NCI-H345 treated with DMSO at 0.1 percent for 48 hours (cell line): ENCODE measurements at regions not wholly inside any gene's neighbourhood (a gene's known extent, or its start where the extent isn't known, plus 50 kb on each side); places are given as distances from the start of the nearest gene placed in this dataset.
"Not testable (repeated sequence)": the region's sequence is repeated elsewhere in the genome, so short reads cannot be mapped to it uniquely, and the experiment has no call there.

Experiments
- DNase-seq: peaks from one replicate; lab custom pipeline; 2025; ENCODE audit not compliant: unreplicated experiment; lab: John Stamatoyannopoulos, UW

DNA sequence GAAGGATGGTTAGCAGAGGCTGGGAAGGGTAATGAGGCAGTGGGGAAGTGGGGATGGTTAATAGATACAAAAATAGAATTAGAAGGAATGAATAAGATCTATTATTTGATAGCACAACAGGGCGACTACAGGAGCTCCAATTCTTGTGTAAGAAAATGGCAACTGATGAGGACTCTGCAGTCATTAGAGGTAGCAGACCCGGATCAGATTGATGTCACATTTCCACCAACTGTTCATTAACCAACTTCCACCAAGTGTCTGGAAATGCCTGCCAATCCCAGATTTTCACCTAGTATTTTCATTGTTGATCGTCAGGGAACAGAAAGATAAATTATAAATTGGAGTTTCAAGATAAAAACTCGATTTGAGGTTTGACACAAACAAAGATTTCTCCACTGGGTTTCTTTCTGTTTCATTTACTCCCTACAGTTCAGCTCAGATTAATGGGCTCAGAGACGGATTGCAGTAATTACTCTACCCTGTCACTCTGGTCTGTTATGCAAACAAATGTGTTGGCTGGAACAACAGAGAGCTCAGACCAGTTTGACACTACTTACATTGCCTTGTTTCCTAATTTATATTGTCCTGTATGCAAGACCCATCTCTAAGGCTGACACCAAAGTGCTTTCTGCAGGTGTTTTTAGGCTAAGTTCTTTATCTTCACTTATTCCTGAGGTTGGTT lies 909.2 kb upstream of the PRKX start:
- DNase-seq = peak; percentile 0

DNA sequence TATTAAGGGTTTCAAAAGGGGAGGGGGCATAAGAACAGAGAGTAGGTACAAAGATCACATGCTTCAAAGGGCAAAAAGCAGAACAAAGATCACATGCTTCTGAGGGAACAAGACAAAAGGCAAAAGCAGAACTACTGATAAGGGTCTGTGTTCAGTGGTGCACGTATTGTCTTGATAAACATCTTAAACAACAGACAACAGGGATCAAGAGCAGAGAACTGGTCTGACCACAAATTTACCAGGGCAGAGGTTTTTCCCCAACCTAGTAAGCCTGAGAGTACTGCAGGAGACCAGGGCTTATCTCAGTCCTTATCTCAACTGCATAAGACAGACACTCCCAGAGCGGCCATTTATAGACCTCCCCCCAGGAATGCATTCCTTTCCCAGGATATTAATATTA lies 900.2 kb upstream of the PRKX start:
- not testable (repeated sequence) for DNase-seq

DNA sequence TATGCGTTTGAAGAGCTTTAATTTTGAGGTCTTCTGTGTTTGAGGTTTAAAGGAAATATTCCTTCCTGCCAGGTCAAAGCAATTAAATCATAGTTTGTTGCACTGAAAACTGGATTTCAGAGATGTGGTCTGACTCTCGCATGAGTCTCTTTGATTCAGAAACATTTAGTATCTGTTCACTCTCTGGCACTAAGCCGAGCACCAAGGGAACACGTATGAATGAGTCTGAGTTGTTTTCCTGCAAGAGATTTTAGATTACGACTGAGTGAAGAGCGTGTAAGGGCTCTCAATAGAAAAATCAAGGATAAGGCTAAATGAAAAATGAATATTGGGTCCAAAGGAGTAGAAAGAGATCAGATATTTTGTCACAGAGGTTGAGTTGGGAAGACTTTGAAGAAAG lies 875.4 kb upstream of the PRKX start:
- DNase-seq = no peak

DNA sequence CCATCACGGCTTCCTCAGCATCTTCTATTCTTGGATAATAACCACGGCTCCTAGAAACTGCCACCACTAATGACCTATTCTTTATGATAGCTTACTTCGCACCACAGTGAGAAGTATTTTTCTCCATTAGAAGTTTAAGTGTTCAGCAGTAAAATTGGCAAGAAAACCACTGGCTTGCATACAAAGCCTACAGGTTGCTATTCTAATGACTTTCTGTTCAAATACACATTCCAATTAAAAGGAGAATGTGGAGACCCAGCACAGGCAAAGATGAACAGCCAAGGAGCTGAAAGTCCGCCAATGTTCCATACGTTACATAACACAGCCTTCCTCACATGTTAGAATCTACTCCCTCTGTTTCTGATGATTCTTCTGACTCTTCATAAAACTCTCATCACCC lies 875.0 kb upstream of the PRKX start:
- DNase-seq = no peak

DNA sequence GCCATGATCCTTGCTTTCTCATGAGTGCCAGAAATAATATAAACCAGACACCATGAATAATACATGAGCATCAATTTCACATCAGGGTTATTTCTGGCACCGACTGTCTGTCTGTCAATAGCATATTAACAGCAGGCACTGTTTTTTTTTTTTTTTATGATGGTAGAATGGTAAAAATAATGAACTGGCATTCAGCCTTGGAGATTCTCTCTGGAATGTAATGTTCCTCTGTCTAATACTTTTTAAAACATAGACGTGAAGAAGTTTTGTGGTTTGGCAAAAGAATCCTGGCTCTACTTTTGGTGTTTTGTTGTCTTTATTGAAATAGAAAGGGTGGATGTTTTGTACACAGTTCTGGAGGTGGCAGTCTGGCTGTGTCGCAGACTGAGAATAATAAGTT lies 874.6 kb upstream of the PRKX start:
- no peak for DNase-seq

DNA sequence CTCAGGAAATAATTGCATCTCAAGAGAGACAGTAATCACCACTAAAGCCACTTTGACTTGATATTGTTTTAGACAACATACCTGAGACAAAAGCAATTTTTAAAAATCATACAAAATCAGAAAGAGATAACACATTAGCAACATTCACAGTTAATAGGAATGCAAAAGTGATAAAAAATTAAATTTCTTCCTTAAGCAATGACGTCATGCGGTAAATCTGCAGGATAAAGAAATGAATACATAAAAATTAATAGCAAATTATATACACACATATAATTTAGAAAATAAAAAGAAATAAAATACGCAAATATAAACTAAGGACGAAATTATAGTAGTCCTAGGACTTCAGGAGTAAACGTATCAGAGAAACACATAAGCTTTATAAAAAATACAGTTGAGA lies 866.5 kb upstream of the PRKX start:
- no peak for DNase-seq

DNA sequence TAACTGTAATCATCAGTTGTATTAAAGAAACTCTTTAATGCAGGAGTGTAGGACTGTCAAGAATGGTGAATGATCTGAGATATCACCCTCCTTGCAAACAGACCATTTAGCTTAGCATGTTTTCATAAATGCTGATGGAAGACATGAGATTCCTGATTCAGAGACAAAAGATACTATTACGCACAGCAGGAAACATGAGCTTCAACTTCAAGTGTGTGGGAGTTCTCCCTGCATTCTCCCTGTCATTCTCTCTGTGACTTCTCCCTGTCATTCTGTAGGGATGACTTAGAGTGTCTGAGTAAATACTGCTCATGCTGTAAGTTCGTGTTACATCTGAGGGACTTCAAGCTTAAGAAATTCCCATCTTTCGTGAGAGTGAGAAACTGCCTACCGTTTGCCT lies 866.0 kb upstream of the PRKX start:
- DNase-seq = no peak

DNA sequence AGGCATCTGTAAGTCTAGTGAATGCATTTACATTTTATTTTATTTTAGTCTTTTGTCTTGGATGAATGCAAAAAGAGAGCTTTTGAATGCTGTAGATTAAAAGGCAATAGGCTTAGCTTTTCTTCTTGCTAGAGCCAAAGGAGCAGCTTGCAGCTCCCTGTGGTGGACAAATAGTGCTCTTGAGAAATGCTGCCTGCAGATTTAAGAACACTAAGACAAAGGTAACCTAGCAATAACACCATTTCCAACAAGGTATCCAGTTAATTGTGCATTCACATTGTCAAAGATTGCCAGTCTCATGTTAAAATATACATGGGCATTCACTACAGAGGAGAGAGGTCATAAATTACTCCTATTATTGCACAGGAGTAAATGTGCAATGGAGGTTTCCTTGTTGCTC lies 859.2 kb upstream of the PRKX start:
- DNase-seq = peak; percentile 80

DNA sequence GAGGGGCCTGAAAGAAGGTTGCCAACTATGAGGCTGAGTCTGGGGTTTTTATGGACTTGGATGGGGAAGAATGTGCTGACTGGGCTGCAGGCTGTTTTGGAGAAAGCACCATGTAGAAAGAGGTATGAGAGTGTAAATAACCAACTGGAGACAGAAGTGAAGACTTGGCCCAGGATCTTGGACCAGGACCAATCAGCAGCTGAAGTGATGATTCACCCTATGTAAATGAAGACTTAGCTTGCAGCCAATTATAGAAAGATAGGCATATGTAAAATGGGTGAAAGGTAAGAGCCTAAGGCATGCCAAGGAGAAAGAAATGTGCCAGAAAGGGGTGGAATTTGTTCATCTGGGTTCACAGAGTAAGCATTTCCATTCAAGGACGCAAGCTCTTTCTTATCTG lies 856.7 kb upstream of the PRKX start:
- no peak for DNase-seq

DNA sequence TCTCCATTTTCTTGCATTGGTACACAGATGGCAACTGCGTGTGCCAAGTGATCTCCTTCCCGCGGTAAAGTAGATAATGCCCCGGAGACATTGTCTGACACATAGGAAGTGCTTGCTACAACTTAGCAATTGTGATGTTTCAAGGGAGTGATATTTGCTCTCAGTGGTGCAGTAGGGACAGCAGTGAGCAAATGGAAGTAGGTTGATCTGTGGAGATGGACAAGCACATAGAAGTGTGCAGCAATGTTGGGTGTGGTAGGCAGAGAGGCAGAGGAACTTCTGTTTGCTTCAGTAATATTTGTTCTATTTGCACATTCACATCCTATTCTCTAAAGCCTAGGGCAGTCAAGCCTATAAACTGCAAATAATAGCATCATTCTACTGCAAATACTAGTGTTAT lies 846.7 kb upstream of the PRKX start:
- DNase-seq = no peak

DNA sequence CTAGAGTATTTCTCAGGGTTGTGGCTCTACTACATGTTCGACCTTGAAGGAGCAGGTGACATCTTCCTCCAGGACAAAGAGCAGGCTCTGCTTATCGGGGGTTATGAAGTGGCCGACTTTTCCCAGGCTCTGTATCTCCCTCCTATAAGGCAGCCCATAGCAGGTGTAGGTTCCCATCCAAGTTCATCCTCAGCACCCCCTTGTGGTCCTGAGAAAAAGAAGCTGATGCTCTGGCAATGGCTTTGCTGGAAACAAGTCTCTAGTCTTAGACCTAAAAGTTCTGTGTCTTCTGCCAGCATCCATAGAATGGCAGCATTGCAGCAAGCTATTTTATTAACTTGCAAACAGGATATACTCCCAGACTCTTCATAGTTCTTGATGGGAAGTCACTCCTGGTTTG lies 836.6 kb upstream of the PRKX start:
- DNase-seq = no peak

DNA sequence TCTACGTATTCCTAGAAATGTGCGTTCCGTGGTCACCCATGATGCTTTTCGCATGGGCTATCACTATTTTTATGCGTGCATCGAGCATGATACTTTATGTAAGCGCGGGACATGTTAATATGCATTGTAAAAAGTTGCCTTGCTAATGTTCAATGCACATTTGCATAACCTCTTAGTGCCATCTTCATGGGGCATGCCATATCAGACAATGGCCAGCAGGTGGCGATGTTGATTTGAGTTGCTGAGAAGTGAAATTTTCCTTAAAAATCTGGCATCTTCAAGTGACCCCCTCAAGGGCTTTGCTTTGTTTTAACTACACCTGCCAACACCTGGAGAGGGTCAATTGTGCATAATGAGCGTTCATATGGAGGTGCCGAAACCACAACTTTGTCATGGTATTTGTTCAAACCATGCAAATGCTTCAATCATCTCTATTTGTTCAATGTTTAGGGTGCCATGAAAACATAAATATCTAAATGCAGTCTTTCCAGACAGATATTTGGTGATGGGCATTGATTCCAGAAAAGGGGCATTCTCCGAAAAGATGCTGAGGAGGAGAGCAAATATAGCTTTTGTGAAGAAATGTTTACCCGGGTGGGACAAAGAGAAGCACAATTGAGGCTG lies 833.9 kb upstream of the PRKX start:
- peak; percentile 16 for DNase-seq

DNA sequence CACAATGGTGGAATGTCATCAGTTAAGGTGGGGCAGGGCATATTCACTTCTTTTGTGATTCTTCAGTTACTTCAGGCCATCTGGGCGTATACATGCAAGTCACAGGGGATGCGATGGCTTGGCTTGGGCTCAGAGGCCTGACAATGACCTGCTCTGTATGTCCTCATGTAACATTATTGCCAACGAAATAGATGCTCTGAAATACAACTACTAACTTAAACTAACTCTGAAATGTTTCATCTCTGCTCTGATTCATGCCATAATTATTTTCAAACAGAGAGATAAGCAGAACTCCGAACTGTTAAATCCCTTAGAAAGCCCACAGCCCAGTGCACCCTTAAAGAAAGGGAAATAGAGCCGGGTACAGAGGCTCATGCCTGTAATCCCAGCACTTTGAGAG lies 832.7 kb upstream of the PRKX start:
- not testable (repeated sequence) for DNase-seq

DNA sequence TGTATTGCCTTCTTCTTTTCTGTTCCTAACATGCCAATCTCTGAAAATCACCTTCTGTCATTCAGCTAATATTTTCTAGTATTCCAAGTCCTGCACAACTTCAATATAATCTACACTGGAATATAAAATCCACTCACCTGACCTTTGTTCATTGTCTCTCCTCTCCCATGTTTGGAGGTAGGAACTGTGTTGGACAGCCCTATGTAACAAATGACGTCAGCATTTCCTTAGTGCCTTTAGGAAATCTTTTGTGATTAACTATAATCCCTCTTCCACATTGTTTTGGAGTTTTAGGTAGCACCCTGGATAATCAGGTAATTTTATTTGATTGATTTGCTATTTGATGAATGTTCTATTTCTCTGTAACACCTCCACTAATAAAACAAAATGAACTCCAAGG lies 814.8 kb upstream of the PRKX start:
- no peak for DNase-seq

DNA sequence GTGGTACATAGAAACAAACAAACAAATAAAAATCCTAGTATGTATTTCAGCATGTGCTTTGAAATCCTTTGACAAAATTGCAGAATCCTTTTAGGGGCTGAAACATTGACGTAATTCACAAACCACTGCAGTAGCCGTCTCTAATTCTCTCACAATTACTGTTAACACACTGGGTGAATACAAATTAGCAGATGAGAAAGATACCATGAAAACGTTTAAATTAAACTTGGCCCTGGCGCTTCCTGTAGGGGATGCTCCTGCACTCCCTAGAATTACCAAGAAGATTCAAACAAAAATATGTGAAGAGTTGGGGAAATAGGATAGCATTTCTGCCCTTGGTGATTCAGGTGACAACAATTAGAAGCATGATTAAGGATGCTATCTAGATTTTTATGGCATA lies 772.5 kb upstream of the PRKX start:
- DNase-seq = no peak

DNA sequence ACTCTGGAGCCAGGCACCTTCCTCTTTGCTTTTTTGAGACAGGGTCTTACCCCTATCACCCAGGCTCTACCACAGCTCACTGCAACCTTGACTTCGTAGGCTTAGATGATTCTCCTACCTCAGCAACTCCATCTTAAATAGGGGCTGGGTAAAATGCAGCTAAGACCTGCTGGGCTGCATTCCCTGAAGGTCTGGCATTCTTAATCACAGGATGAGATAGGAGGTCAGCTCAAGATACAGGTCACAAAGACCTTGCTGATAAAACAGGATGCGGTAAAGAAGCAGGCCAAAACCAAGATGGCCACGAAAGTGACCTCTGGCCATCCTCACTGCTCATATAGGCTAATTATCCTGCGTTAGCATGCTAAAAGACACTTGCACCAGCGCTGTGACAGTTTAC lies 770.8 kb upstream of the PRKX start:
- DNase-seq = no peak

DNA sequence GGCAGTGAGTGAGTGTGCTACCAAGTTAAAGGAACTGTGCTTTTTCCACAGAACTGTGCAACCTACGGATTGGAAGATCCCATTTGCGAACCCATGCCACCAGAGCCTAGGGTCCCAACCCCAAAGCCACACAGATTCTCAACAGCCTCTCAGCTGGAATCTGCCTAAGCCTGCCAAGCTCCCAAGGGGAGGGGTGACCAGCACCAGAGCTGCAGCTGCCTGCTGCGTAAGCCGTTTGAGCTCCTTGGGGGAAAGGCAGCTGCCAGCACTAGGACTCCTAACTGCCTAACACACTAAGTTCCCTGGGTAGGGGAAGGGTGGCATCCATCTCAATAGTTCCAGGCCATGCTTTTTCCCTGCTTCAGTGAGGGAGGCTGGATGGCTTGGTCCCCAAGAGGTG lies 738.1 kb upstream of the PRKX start:
- no peak for DNase-seq

DNA sequence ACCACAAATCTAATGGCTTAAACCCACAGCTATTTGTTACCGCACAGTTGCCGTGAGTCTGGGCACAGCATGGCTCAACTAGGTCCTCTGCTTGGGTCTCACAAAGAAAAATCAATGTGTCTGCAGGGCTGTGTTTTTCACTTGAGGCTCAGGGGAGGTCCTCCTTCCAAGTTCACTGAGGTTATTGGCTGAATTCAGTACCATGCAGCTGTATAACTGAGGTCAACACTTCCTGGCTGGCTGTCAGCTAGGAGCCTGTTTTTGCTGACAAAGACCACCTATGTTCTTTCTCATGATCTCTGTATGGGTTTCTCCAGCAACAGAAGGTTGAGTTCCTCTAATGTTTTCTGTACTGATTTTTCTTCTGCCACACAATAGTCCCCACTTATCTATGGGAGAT lies 736.7 kb upstream of the PRKX start:
- DNase-seq = no peak

DNA sequence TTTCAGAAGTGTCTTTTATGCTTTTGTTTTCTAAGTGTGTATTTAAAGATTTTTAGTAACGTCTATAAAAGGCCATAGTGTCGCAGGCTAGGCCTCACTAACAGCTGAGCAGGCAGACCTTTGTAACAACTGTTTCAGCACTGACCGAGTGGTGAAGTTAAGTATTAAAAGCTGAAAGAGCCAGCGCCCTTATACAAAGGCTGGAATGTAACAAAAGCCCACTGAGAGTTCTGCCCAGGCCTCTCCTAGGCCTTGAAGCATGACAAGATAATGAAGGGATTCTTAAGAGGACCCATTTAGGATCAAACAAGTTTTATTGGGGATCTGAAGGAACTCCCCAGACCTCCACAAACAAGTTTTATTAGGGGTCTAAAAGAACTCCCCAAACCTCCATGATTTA lies 722.5 kb upstream of the PRKX start:
- no peak for DNase-seq

DNA sequence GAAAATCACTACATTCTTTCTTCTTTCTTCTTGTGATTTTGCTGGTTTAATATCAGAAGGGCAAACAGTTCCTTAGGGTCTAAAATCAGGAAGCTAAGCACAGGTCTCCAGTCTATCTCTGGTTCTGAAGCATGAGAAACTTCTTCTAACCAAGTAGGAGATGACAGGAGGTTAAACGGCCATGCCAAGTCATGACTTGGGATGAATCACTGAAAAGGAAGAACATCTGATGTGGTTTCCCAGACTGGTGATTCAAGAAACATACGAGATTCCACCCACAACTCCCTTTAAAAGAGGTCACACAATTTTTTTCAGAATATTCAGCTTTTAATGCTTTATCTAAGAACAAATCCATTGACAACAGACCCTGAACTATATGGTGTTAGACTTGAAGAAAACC lies 684.0 kb upstream of the PRKX start:
- DNase-seq = no peak

DNA sequence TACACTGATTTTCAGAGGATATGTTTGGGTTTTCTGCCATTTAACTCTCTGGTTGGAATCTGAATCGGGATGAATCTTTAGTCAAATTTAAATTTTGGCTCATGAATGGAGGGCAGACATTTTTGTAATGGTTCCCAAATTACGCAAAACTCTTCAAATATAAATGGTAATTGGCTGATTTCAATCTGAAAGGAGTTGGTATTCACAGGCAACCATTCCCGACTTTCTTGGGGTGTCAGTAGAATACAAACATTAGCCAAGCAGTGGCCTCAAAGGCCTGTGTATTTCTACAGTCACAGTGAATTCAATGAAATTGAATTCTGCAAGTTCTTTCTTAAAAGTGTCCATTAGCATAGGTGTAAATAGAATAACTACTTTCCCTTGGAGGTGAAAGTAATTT lies 668.8 kb upstream of the PRKX start:
- DNase-seq = no peak

DNA sequence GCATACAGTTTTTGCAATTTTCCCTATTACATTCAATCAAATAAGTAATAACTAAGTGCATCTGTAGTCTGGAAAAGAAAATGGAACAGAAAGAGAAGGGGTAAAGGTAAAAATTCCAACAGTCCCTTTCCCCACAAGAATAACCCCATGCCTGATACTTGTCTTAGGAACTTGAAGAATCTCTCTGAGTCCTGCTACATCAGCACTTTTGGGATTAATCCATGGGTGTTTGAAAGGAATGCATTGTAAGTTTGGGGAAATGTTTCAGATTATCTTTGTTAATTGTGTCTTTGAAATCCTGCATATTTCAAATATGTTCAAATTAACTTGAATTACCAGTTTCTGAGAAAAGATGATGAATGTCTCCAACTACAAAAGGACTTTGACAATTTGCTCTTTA lies 667.3 kb upstream of the PRKX start:
- no peak for DNase-seq

DNA sequence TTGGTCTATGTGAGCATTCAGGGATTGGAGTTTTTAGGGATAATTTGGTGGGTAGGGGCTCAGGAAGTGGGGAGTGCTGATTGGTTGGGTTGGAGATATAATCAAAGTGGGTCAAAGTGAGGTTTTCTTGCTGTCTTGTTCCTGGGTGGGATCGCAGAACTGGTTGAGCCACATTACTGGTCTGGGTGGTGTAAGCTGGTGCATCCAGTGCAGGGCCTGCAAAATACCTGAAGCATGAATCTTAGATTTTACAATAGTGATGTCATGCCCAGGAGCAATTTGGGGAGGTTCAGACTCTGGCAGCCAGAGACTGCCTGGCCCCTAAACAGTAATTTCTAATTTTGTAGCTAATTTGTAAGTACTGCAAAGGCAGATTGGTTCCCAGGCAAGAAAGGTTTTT lies 665.6 kb upstream of the PRKX start:
- DNase-seq = no peak
